NCI-H187 treated with DMSO at 0.1 percent for 48 hours (cell line): ENCODE measurements at regions not wholly inside any gene's neighbourhood (a gene's known extent, or its start where the extent isn't known, plus 50 kb on each side); places are given as distances from the start of the nearest gene placed in this dataset.

Experiments used
- DNase-seq: peaks from one replicate; lab custom pipeline; 2025; lab: John Stamatoyannopoulos, UW

DNA sequence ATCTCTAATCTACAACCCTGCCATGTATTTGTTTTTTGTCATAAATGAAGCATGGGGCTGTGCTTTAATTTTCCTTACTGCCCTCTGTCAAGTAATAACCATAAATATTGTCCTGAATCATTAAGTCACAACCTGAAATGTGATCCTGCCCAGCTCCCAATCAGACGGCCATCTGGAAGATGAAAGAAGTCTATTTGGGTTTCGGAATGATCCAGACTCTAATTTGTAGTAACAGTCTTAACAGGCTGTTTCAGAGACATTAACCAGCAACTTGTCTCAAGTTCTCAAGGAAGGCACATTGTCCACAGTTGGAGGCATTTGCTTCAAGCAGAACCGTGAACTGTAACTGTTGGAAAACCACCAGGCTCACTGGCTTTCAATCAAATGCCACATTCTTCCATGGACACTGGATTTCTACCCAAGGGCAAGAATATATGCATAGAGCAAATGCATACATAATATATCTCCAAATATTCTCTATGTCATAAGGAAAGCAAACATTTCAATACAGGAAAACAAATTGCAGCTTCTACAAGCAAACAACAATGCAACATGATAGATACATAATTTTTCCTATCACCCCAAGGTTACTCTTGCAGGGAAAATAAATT is 405.2 kb upstream of the NPVF start:
- no peak for DNase-seq

DNA sequence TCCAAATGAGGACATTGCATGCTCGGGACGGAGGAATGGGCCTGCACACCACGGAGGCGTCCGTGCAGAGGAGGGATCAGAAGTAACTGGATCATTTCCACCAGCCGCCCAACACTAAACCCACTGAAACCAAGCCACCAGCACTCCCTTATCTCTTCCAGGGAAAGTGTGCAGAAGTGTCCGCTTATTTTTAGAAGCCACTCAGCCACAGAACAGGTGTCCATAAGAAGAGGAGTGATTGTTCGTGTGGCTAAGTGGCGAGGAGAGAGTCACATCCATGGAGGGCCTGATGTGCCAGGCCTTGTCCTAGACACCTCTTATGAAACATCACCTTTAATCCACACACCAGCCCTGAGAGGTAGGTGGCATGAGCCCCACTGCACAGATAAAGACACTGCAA is 407.9 kb upstream of the NPVF start:
- DNase-seq: no peak

DNA sequence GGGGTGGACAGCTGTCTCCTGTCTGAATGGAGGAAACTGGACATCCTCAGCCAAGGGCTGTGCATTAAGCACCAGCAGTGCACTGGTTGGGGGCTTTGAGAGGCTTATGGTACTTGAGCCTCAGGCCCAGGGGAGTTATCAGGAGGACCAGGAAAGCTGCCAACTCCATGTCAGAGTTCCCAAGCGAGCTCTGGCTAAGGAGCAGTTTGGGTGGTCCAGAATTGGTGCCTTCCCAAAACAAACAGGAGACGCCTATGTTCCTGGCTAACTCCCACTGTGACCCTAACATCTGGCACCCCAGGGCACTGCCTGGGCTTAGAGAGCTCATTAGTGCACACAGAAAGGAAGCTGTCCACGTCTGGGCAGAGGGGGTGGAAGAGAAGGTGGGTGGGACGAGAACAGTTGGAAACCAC is 408.6 kb upstream of the NPVF start:
- no peak for DNase-seq

DNA sequence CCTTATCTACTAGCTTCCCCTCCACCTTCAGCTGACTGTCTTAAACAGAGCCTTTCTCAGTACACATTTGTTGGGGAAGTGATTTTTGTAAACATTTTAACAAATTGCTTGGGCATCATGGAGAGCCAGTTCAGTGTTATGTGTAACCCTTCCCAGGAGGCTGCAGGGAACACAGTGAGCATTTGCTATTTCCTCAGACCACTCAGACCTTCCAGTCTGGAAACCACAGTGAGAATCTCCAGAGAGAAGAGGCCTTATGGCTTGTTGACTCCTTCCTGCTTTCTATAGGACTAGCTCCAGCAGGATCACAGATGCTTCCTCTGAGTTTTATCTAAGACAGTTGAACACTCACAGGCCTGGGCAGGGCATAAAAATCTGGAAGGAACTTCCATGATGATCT is 409.8 kb upstream of the NPVF start:
- DNase-seq: no peak

- DNase-seq: no peak
These were observed 410.4 kb upstream of the NPVF start for GRCh38 chr7:25638590-25639244.

GRCh38 chr7:25642849-25643248 is 414.6 kb upstream of the NPVF start:
- no peak for DNase-seq

GRCh38 chr7:25643286-25643685 is 415.0 kb upstream of the NPVF start:
- DNase-seq: no peak

DNA sequence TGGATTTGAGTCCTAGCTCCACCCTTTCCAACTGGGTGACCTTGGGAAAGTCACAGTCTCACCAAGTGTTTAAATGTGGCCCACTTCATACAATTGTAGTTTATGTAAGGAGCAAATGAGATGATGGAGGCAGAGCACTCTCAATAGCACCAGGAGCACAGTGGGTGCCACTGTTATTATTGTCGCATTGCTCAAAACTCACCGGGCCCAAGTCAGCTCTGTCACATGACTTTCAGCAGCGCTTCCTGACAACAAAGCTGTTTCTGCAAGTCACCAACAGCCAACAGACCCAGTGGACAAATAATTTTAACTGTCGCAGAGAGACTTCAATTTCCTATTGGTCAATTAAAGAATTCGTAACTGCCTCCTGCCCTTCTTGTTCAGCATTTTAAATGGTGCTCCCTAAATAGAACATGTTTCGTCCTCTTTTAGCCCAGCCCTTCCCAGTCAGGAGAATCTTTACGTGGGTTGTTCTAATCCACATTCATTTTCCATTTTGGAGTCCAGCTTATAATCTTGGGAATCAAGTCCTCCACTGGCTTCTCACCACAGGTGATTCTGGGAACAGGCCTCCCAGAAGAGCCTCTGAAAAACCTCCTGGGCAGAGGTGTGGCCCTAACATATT is 415.6 kb upstream of the NPVF start:
- DNase-seq: no peak

DNA sequence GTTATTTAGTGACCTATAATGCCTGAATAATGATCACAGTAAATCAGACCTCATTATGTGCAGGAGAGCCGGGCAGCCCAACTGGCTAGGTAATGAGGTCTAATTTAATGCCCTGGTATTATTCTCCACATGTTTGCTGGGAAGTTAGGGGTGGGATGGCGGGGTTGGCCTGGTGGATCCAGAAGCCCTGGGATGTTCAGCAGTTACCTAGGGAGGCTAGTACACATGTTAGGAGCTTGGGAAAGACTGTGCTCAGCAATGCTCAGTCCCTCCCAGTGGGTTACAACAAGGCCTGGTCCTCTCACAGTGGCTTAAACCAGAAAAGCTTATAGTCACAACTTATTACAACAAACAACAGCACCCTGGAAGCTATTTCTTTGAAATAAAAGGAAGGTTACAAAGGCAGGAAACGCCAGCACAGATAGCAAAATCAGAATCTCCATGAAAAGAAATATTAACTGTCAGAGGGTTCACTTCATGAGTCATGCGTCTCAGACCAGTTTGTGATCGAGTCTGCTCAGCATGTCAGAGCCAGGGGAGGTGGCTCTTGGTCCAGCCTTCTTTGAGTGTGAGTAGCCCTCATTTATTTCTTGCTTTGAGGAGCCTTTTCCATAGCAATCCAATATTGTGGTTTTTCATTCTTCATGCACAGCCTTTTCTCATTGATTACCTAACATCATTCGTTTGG is 418.6 kb upstream of the NPVF start:
- no peak for DNase-seq

DNA sequence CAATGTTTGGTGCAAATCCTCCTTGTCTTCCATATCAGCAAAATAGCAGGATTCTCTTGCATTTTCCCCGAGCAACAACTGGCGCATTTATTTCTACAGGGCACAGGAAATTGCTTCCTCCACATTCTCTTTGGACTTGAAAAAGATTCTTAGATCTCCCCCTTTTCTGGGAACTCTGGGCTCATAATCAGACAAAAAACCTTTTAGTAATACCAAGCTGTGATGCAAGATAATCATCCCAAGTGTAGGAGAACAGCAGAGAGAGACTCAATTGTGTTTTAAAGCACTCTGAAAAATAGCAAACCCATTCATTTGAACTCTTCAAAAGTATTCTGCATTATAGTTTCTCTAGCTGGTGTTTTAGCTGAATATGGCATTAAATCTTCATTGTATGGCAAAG is 419.6 kb upstream of the NPVF start:
- no peak for DNase-seq

GRCh38 chr7:25652366-25652765 is 424.1 kb upstream of the NPVF start:
- DNase-seq: no peak

DNA sequence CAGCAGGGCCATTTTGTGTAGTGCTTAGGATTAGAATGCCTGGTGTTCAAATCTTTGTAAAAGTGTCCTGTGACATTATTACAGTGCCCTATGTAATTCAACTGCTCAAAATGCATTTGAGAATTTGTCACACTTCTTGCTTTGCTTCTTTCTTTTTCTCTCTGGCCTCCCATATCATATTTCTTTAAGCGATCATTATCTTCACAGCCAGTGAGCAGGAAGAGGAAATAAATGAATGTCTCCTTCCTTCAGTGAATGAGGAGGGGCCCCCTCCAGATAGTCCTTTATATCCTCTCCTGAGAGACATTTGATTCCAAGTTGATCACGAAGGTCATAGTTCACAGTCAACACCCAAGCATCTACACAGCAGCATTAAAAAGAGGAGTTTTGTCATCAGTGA is 425.1 kb upstream of the NPVF start:
- no peak for DNase-seq

DNA sequence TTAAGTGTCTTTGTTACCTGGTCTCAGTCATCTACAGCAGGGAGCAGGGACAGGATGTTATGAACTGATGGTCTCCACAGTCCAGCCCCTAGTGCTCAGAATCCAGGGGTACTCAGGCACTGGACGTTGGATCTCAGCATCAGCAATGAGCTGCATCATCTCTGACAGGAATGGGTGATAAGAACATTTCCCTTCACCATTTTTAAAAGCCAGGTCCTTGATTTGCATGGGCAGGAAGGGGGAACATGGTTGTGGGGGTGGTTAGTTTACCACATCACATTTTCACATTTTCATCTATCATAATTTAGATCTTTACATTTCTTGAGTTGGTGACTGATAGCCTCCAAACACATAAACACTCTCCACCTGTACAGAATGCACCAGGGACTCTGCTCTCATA is 427.8 kb upstream of the NPVF start:
- no peak for DNase-seq

- no peak for DNase-seq
These were observed 428.3 kb upstream of the NPVF start for GRCh38 chr7:25656581-25657026.

GRCh38 chr7:25658375-25658774 is 430.1 kb upstream of the NPVF start:
- DNase-seq: no peak

DNA sequence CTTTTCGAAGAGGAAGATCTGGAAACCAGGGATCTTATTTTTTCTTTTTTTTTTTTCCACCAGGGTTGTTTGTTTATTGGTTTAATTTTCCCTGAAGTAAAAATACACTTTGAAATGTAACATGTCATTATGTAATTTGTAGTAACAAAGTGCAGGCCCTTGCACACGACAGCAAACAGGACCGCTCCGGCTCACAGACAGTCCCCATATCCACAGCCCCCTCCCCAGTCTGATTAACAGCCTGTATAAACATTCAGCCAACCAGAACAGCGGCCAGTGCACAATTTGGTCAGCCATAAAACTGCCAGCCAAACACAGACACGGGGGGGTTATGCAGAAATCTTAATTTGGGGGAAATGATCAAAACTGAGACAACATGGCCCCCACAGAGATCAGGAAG is 431.6 kb upstream of the NPVF start:
- DNase-seq: no peak

DNA sequence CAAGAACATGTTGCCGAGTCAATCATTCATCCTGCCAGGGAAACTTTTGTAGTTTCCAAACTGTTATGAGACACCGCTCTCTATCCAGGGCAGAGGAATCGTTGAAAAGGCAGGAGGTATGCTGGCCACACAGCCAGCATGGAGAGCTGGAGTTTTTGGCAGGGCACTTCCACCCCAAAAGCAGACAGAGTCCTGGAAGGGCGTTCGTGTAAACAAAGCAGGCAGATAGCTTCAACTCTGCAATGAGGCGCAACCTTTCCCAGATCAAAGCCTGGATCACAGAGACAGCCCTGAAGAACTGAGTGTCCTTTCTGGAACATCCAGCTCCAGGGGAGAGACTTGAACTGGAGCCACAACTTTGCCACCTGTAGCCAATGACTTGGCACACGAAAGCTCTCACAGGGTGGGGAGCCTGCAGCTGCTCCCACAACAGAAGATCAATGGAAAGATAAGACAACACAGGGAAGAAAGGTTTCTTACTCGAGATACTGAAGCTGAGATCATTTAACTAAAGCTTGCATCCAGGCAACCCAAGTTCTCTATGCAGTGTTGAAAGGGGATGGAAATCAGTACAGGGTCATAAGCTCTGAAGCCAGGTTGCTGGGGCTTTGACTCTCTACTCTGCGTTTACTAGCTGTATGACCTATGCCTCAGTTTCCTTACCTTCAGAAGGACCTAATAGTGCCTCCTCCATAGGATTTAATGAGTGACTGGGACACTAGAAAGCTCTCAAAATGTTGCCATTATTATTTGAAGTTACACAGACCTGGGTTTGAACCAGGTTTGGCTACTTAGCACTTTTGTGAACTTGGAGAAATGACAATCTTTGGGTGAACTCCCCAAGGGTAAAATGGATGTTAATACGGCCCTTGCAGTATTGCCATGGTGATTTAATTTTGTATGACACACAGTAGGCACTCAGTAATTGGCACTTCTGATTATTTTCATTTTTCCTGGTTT is 434.8 kb upstream of the NPVF start:
- no peak for DNase-seq

GRCh38 chr7:25663877-25664276 is 435.6 kb upstream of the NPVF start:
- no peak for DNase-seq

DNA sequence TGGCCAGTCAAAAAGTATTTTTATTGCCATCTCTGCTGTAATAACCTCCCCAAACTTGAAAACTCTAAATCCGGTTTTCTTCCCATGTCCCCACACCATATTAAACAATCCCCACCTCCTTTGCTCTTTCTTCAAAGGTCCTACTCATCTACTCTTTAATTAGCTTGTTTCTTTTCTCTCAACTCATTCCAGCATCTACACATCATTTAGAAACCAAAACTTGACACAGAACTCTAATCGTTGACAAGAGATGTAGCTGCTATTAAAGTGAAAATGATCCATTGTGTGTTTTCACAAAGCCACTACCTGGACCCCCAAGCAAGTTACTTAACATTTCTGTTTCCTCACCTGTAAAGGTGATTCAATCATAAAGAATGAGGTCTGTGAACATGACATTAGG is 436.3 kb upstream of the NPVF start:
- no peak for DNase-seq

DNA sequence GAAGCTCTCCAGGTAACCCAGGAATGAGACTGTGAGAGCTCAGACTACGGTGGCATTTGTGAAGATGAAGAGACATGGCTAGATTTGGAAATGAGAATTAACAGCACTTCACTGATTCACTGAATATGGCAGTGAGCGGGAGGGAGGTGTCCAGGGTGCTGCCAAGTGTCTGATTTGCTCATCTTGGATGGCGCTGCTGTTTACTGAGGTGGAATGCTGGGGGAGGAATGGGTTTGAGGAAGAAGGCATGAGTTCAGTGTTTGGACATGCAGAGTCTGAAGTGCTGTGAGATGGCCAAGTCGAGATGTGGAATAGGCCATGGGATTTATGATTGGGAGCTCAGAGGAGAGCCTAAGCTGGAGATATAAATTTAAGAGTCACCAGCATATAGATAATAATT is 437.1 kb upstream of the NPVF start:
- no peak for DNase-seq

DNA sequence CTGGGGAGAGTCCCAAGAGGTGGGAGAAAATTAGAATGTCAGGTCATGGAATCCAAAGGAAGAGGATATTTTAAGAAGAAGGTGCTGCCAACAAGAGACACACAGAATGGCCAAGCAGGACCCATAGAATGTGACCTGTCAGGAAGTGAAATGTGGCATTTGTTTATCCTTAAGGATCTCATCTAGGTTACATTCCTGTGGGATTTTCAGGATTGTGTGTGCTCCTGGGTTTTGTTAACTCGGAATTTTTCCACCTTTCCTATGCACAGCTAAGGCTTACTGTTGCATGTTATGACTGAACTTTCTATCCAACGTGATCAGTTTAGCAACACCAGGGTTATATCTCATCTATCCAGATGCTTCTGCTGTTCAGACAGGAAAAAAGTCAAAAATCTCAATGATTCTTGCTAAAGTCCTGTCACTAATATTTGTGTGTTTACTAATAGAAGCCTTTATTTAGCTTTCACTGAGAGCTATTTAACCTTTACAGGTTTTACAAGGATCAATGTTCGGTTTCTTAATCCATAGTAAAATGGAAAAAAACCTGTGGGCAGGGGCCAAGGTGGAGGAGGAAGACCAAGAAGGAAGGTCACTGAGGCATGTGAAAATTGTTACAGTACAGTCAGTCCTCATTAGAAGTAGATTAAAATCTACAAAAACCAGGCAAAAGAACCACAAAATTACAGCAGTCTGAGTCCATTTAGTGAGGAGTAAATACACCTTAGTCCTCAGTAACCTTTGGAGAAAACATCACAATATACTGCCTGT is 437.8 kb upstream of the NPVF start:
- DNase-seq: no peak
